Endothelial cell of umbilical vein (primary cell): ENCODE measurements at regions not wholly inside any gene's neighbourhood (a gene's known extent, or its start where the extent isn't known, plus 50 kb on each side); places are given as distances from the start of the nearest gene placed in this dataset.

ENCODE experiments used
- BruUV-seq: library from RNA; stranded (reverse); fragments of 400-500 nt; replicated peaks from 2 replicates; lab custom pipeline; 2021; lab: Mats Ljungman, UMichigan
- CTCF ChIA-PET: fragments of 300-600, 350-600 bp; sonication (Branson Sonifier 250); formaldehyde crosslinking; loops from one replicate; lab custom pipeline; 2021; ENCODE audit warnings: antibody characterized with exemption, inconsistent platforms; lab: Charles Lee
- POLR2A ChIA-PET: fragments of 300-600, 350-600 bp; sonication (Branson Sonifier 250); formaldehyde crosslinking; loops from one replicate; lab custom pipeline; 2021; ENCODE audit warnings: antibody characterized with exemption, inconsistent platforms; lab: Charles Lee
- DNase-seq: peaks from one replicate; pipeline ENCODE4 v3.0.0-alpha.2; 2011; ENCODE audit warnings: low read depth, low spot score
- FAIRE-seq: peaks from 2 replicates; lab custom pipeline; 2011; peaks lifted over from hg19 to GRCh38; lab: Jason Lieb, UNC
- H2AFZ ChIP-seq: 2 replicates; pipeline ENCODE4 v1.6.0; 2012; ENCODE audit warnings: low read depth, low read length, control low read depth, inconsistent platforms
- H3K27ac ChIP-seq: 2 replicates; pipeline ENCODE4 v1.5.1; 2011; ENCODE audit warnings: low read depth, mild to moderate bottlenecking, control low read depth, low read length, moderate library complexity; ENCODE audit not compliant: insufficient read depth
- H3K27me3 ChIP-seq, 2 experiments: 2 replicates each; pipeline versions ENCODE4 v1.6.0 to v1.6.1; 2011; ENCODE audit warnings: low read length in 2 of 2, mixed read lengths in 1 of 2; ENCODE audit not compliant: control insufficient read depth in 2 of 2, insufficient read depth in 2 of 2
- H3K36me3 ChIP-seq, 2 experiments: 2 replicates in 1 of 2; 3 replicates in 1 of 2; pipeline ENCODE4 v1.5.1; 2011; ENCODE audit warnings: low read length in 2 of 2, mild to moderate bottlenecking in 1 of 2, moderate library complexity in 1 of 2; ENCODE audit not compliant: control insufficient read depth in 2 of 2, insufficient read depth in 2 of 2; ENCODE audit errors: extremely low read depth in 1 of 2
- H3K4me1 ChIP-seq: 3 replicates; pipeline ENCODE4 v1.5.1; 2011; ENCODE audit warnings: mild to moderate bottlenecking, low read length; ENCODE audit not compliant: control insufficient read depth, insufficient read depth; ENCODE audit errors: extremely low read depth
- H3K4me2 ChIP-seq: 2 replicates; pipeline ENCODE4 v1.6.1; 2011; ENCODE audit warnings: low read length, control low read depth, mixed read lengths; ENCODE audit not compliant: insufficient read depth
- H3K4me3 ChIP-seq, 3 experiments: fragments of 200-600 bp in 1 of 3; sonication (generic), shearing (Covaris generic) in 1 of 3; replicated peaks in 1 of 3; 2 replicates each; pipeline ENCODE4 v1.5.1; 2011 to 2016; ENCODE audit warnings: control low read depth in 3 of 3, low read length in 3 of 3, mild to moderate bottlenecking in 2 of 3, inconsistent platforms in 1 of 3, low read depth in 1 of 3, moderate library complexity in 1 of 3; ENCODE audit not compliant: insufficient read depth in 1 of 3
- H3K79me2 ChIP-seq: 2 replicates; pipeline ENCODE4 v1.6.0; 2012; ENCODE audit warnings: low read length, inconsistent platforms; ENCODE audit not compliant: control insufficient read depth, insufficient read depth
- H3K9ac ChIP-seq: replicated peaks from 2 replicates; pipeline ENCODE3; 2011; ENCODE audit warnings: low read length, control low read depth; ENCODE audit not compliant: insufficient read depth; ENCODE audit errors: extremely low read depth
- H3K9me1 ChIP-seq: replicated peaks from 3 replicates; pipeline ENCODE4 v1.6.0; 2011; ENCODE audit warnings: mild to moderate bottlenecking, low read length; ENCODE audit not compliant: control insufficient read depth, insufficient read depth; ENCODE audit errors: extremely low read depth
- H3K9me3 ChIP-seq: replicated peaks from 2 replicates; pipeline ENCODE4 v1.5.1; 2012; ENCODE audit warnings: low read length, inconsistent platforms; ENCODE audit not compliant: control insufficient read depth, insufficient read depth
- H4K20me1 ChIP-seq: replicated peaks from 2 replicates; pipeline ENCODE3; 2011; ENCODE audit warnings: mild to moderate bottlenecking, low read length; ENCODE audit not compliant: control insufficient read depth, insufficient read depth; ENCODE audit errors: extremely low read depth
- CTCF ChIP-seq, 2 donors: IDR thresholded peaks; 1 replicate in 1 of 2; 2 replicates in 1 of 2; pipeline ENCODE4 v1.5.1; 2011; ENCODE audit warnings: low read length in 2 of 2, mild to moderate bottlenecking in 2 of 2, moderate library complexity in 2 of 2, control low read depth in 1 of 2, inconsistent platforms in 1 of 2, low read depth in 1 of 2; ENCODE audit not compliant: insufficient read depth in 1 of 2; ENCODE audit errors: extremely low read depth in 1 of 2
- EZH2 ChIP-seq: IDR thresholded peaks from 2 replicates; pipeline ENCODE4 v1.6.1; 2012; ENCODE audit warnings: borderline replicate concordance, low read depth, mild to moderate bottlenecking, moderate library complexity, low read length, inconsistent platforms; ENCODE audit not compliant: severe bottlenecking
- FOS ChIP-seq: IDR thresholded peaks from 2 replicates; pipeline ENCODE4 v1.6.1; 2011; ENCODE audit warnings: mild to moderate bottlenecking, low read length, moderate library complexity, borderline replicate concordance; ENCODE audit not compliant: insufficient read depth
- GATA2 ChIP-seq: IDR thresholded peaks from 2 replicates; pipeline ENCODE4 v1.7.0; 2011; ENCODE audit warnings: low read depth, mild to moderate bottlenecking, moderate library complexity, mixed read lengths, low read length; ENCODE audit not compliant: insufficient read length, insufficient read depth
- JUN ChIP-seq: IDR thresholded peaks from 2 replicates; pipeline ENCODE4 v1.6.1; 2011; ENCODE audit warnings: borderline replicate concordance, low read depth; ENCODE audit not compliant: insufficient read length, insufficient read depth
- MYC ChIP-seq: IDR thresholded peaks from one replicate; pipeline ENCODE4 v1.6.1; 2011; ENCODE audit warnings: mild to moderate bottlenecking, low read depth, low read length
- POLR2A ChIP-seq: IDR thresholded peaks from 2 replicates; pipeline ENCODE4 v1.6.1; 2012; ENCODE audit warnings: low read depth, mild to moderate bottlenecking, control low read depth, low read length
- POLR2AphosphoS5 ChIP-seq: IDR thresholded peaks from 2 replicates; pipeline ENCODE4 v1.6.1; 2012; ENCODE audit warnings: low read depth, mild to moderate bottlenecking, control low read depth, low read length, moderate library complexity; ENCODE audit not compliant: insufficient read depth
- dilution Hi-C: fragments of 300-500 bp; cut with MboI; formaldehyde crosslinking; loops from one replicate; pipeline ENCODE4 v1.15.0; 2019; ENCODE audit warnings: low sequenced_read_pairs; ENCODE audit not compliant: extremely low pct_ligation_motif_present
- intact Hi-C: fragments of 100-400 bp; cut with micrococcal nuclease; formaldehyde crosslinking; loops from one replicate; pipeline ENCODE4 v1.10.0; 2022
- TF ChIP-seq, protein P1 (sequence below): IDR thresholded peaks from 2 replicates; pipeline ENCODE4 v1.6.1; 2011; ENCODE audit not compliant: insufficient read depth, insufficient read length

GRCh38 chr19:30674656-30675055 lies 302.5 kb downstream of the ZNF536 start:
- no peak overlapping the region for H3K9ac ChIP-seq
- CTCF ChIA-PET, result interaction anchor here (0.8 to 1.6 kb wide), 2 partner anchors 8 to 1550 kb away, joined by 5 to 9 read pairs; no protein-coding TSS in a partner anchor

DNA sequence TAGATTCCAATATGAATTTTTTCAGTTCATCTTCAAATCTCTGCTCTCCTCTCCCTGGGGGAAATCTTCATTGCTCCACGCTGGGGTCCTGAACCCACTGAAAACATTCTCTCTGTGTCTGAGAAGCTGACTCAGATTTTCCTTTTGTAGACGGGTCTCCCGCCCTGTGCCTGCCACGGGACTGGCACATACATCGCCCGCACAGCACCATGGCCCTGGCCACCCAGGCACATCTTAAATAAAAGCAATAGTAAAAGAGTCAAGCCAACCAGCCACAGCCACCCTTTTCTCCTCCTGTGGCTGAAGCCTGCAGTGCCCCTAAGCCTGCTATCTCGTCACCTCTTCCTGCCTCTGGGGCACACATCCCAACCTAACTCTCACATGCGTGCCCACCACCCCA lies 301.2 kb downstream of the ZNF536 start:
- Histone ChIP-seq H3K9me1 (no peaks in the 10 kb centered on the region), H3K79me2 (no peaks in the 10 kb centered on the region), H4K20me1 (no peaks in the 10 kb centered on the region), H3K4me1 (no peaks in the 10 kb centered on the region), H3K4me3 (no peak overlapping the region), H3K9ac (no peak overlapping the region), H3K36me3 (no peaks in the 10 kb centered on the region), H3K4me2 (no peak overlapping the region), H3K27ac (no peak overlapping the region), H3K9me3 (no peaks in the 10 kb centered on the region), H3K27me3 (no peaks in the 10 kb centered on the region), H2AFZ (no peak overlapping the region)
- no TSS peak for BruUV-seq
- FAIRE-seq (no peak), DNase-seq (no peak)
- ChIA-PET POLR2A (no interaction called here), CTCF (no interaction called here)
- dilution Hi-C loops (no loop called here), intact Hi-C loops (no loop called here)
- TF ChIP-seq GATA2 (no peak), EZH2 (no peak), POLR2AphosphoS5 (no peak), FOS (no peak), JUN (no peak), POLR2A (no peak), CTCF (IDR thresholded peaks at IDR 0.05; ENCODE audit: extremely low read depth in 1 of 2, insufficient read depth in 1 of 2, low read depth in 1 of 2, low read length in 2 of 2) (no peak), MYC (no peak)
- TF ChIP-seq, protein P1, sequence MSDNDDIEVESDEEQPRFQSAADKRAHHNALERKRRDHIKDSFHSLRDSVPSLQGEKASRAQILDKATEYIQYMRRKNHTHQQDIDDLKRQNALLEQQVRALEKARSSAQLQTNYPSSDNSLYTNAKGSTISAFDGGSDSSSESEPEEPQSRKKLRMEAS, result no peak

More at GRCh38 chr19:30674656-30675055, 302.5 kb downstream of the ZNF536 start:
- Histone ChIP-seq H2AFZ (no peak overlapping the region), H4K20me1 (no peaks in the 10 kb centered on the region), H3K79me2 (no peaks in the 10 kb centered on the region), H3K4me3 (no peak overlapping the region), H3K9me1 (no peaks in the 10 kb centered on the region), H3K27me3 (no peaks in the 10 kb centered on the region), H3K9me3 (no peaks in the 10 kb centered on the region), H3K4me2 (no peak overlapping the region), H3K27ac (no peak overlapping the region), H3K36me3 (no peaks in the 10 kb centered on the region), H3K4me1 (no peaks in the 10 kb centered on the region)
- intact Hi-C loops, result no loop called here
- DNase-seq, result no peak
- POLR2A ChIA-PET, result no interaction called here
- no peak for FAIRE-seq
- TF ChIP-seq CTCF (IDR thresholded peaks at IDR 0.05; ENCODE audit: extremely low read depth in 1 of 2, insufficient read depth in 1 of 2, low read depth in 1 of 2, low read length in 2 of 2), result no peak
- no TSS peak for BruUV-seq
- dilution Hi-C loops, result no loop called here
